Fibroblast of lung (primary cell): ENCODE measurements at regions not wholly inside any gene's neighbourhood (a gene's known extent, or its start where the extent isn't known, plus 50 kb on each side); places are given as distances from the start of the nearest gene placed in this dataset.

Source experiments
- DNase-seq, 2 donors: peaks; one replicate each; pipeline versions ENCODE4 v3.0.0 to v3.0.0-alpha.2; 2010; ENCODE audit warnings: low read depth in 2 of 2
- H2AFZ ChIP-seq: 2 replicates; pipeline ENCODE4 v1.5.1; 2012; ENCODE audit warnings: low read length, control low read depth, inconsistent platforms
- H3K27ac ChIP-seq: 2 replicates; pipeline ENCODE4 v1.5.1; 2011; ENCODE audit warnings: low read length, control low read depth; ENCODE audit not compliant: insufficient read depth
- H3K27me3 ChIP-seq: 2 replicates; pipeline ENCODE4 v1.5.1; 2011; ENCODE audit warnings: mild to moderate bottlenecking, low read length; ENCODE audit not compliant: control insufficient read depth, insufficient read depth
- H3K36me3 ChIP-seq: 2 replicates; pipeline ENCODE4 v1.5.1; 2011; ENCODE audit warnings: low read length; ENCODE audit not compliant: control insufficient read depth, insufficient read depth
- H3K4me1 ChIP-seq: 2 replicates; pipeline ENCODE4 v1.5.1; 2011; ENCODE audit warnings: low read length; ENCODE audit not compliant: control insufficient read depth, insufficient read depth; ENCODE audit errors: extremely low read depth
- H3K4me2 ChIP-seq: 2 replicates; pipeline ENCODE4 v1.5.1; 2011; ENCODE audit warnings: low read length, control low read depth; ENCODE audit not compliant: insufficient read depth; ENCODE audit errors: extremely low read depth
- H3K4me3 ChIP-seq, 4 experiments: fragments of 200-600 bp in 1 of 4; sonication (generic) in 1 of 4; replicated peaks in 1 of 4; 2 replicates each; pipeline ENCODE4 v1.5.1; 2011 to 2016; ENCODE audit warnings: low read length in 4 of 4, low read depth in 3 of 4, mild to moderate bottlenecking in 3 of 4, control low read depth in 2 of 4, inconsistent platforms in 1 of 4, mixed read lengths in 1 of 4; ENCODE audit not compliant: insufficient read depth in 1 of 4; ENCODE audit errors: control extremely low read depth in 1 of 4
- H3K79me2 ChIP-seq: 2 replicates; pipeline ENCODE4 v1.5.1; 2012; ENCODE audit warnings: mild to moderate bottlenecking, low read length, inconsistent platforms; ENCODE audit not compliant: control insufficient read depth, insufficient read depth
- H3K9ac ChIP-seq: 2 replicates; pipeline ENCODE4 v1.5.1; 2011; ENCODE audit warnings: mild to moderate bottlenecking, low read length, control low read depth; ENCODE audit not compliant: insufficient read depth
- H3K9me3 ChIP-seq: 2 replicates; pipeline ENCODE4 v1.5.1; 2012; ENCODE audit warnings: low read depth, low read length; ENCODE audit not compliant: control insufficient read depth, insufficient read depth
- H4K20me1 ChIP-seq: 2 replicates; pipeline ENCODE4 v1.5.1; 2011; ENCODE audit warnings: low read length; ENCODE audit not compliant: control insufficient read depth, insufficient read depth; ENCODE audit errors: extremely low read depth
- EZH2 ChIP-seq: IDR thresholded peaks from 2 replicates; pipeline ENCODE4 v1.5.1; 2012; ENCODE audit warnings: low read length, control low read depth, mild to moderate bottlenecking; ENCODE audit errors: missing control alignments
- TF ChIP-seq, protein P1 (sequence below), 2 donors: IDR thresholded peaks in 1 of 2; conservative IDR thresholded peaks in 1 of 2; 1 replicate in 1 of 2; 2 replicates in 1 of 2; pipeline ENCODE4 v1.5.1; 2011 to 2012; ENCODE audit warnings: low read length in 2 of 2, control low read depth in 1 of 2, inconsistent platforms in 1 of 2, low read depth in 1 of 2, mild to moderate bottlenecking in 1 of 2

DNA sequence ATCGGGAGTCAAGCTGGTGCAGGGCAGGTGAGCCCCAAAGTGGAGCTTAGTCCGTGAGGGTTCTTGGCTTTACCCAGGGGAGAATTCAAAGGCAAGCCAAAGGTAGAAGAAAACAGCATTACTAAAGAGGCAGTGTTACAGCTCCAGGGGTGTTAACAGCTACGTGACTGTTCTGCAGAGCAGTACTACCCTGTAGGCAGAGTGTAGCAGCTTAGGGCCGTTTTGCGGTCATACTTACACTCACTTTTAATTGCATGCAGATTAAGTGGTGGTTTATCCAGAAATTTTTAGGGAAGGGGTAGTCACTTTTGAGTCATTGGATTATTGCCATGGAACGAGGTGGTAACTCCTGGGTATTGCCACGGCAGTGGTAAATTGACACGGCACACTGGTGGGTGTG lies 482.2 kb downstream of the SLITRK5 start:
- Histone ChIP-seq H3K27me3 (no peaks in the 10 kb centered on the region), H3K4me3 (no peak overlapping the region), H3K79me2 (no peaks in the 10 kb centered on the region), H4K20me1 (no peaks in the 10 kb centered on the region), H3K9me3 (no peaks in the 10 kb centered on the region), H2AFZ (no peak overlapping the region), H3K4me2 (no peak overlapping the region), H3K9ac (no peak overlapping the region), H3K27ac (no peak overlapping the region), H3K4me1 (no peaks in the 10 kb centered on the region), H3K36me3 (no peaks in the 10 kb centered on the region)
- TF ChIP-seq EZH2: no peak
- TF ChIP-seq, protein P1, sequence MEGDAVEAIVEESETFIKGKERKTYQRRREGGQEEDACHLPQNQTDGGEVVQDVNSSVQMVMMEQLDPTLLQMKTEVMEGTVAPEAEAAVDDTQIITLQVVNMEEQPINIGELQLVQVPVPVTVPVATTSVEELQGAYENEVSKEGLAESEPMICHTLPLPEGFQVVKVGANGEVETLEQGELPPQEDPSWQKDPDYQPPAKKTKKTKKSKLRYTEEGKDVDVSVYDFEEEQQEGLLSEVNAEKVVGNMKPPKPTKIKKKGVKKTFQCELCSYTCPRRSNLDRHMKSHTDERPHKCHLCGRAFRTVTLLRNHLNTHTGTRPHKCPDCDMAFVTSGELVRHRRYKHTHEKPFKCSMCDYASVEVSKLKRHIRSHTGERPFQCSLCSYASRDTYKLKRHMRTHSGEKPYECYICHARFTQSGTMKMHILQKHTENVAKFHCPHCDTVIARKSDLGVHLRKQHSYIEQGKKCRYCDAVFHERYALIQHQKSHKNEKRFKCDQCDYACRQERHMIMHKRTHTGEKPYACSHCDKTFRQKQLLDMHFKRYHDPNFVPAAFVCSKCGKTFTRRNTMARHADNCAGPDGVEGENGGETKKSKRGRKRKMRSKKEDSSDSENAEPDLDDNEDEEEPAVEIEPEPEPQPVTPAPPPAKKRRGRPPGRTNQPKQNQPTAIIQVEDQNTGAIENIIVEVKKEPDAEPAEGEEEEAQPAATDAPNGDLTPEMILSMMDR (conservative IDR thresholded peaks at IDR 0.05 in 1 of 2, IDR thresholded peaks at IDR 0.05 in 1 of 2; ENCODE audit: low read depth in 1 of 2, low read length in 2 of 2): no peak
- no peak for DNase-seq

GRCh38 chr13:88154001-88154400 lies 482.8 kb downstream of the SLITRK5 start:
- no peak overlapping the region for H2AFZ ChIP-seq
- H3K4me1 ChIP-seq: no peaks in the 10 kb centered on the region
- H3K27me3 ChIP-seq: no peaks in the 10 kb centered on the region
- no peak for DNase-seq
- H3K4me2 ChIP-seq: no peak overlapping the region
- H3K9ac ChIP-seq: no peak overlapping the region
- H3K36me3 ChIP-seq: no peaks in the 10 kb centered on the region
- H3K9me3 ChIP-seq: no peaks in the 10 kb centered on the region
- no peaks in the 10 kb centered on the region for H4K20me1 ChIP-seq
- H3K27ac ChIP-seq: no peak overlapping the region
- H3K4me3 ChIP-seq: no peak overlapping the region
- H3K79me2 ChIP-seq: no peaks in the 10 kb centered on the region
- TF ChIP-seq, protein P1 (conservative IDR thresholded peaks at IDR 0.05 in 1 of 2, IDR thresholded peaks at IDR 0.05 in 1 of 2; ENCODE audit: low read depth in 1 of 2, low read length in 2 of 2): no peak
- TF ChIP-seq EZH2: no peak

GRCh38 chr13:88162076-88162702 lies 491.0 kb downstream of the SLITRK5 start:
- H3K9me3 ChIP-seq: no peaks in the 10 kb centered on the region
- no peak overlapping the region for H3K9ac ChIP-seq
- no peak overlapping the region for H3K4me2 ChIP-seq
- no peak overlapping the region for H2AFZ ChIP-seq
- no peaks in the 10 kb centered on the region for H3K4me1 ChIP-seq
- no peaks in the 10 kb centered on the region for H3K36me3 ChIP-seq
- H3K27me3 ChIP-seq: no peaks in the 10 kb centered on the region
- no peak for TF ChIP-seq EZH2
- TF ChIP-seq, protein P1 (conservative IDR thresholded peaks at IDR 0.05 in 1 of 2, IDR thresholded peaks at IDR 0.05 in 1 of 2; ENCODE audit: low read depth in 1 of 2, low read length in 2 of 2): no peak
- no peak overlapping the region for H3K27ac ChIP-seq
- no peak for DNase-seq
- no peak overlapping the region for H3K4me3 ChIP-seq
- no peaks in the 10 kb centered on the region for H3K79me2 ChIP-seq
- H4K20me1 ChIP-seq: no peaks in the 10 kb centered on the region
